GM23248 (cell line): ENCODE measurements at regions not wholly inside any gene's neighbourhood (a gene's known extent, or its start where the extent isn't known, plus 50 kb on each side); places are given as distances from the start of the nearest gene placed in this dataset.

Experiments
- EZH2 ChIP-seq: fragments of 200-600 bp; sonication (generic); IDR thresholded peaks from 2 replicates; pipeline ENCODE4 v1.6.1; 2018; ENCODE audit warnings: antibody characterized with exemption, mild to moderate bottlenecking; ENCODE audit not compliant: insufficient read depth, poor library complexity, severe bottlenecking
- EZH2phosphoT487 ChIP-seq: fragments of 200-600 bp; sonication (generic); IDR thresholded peaks from 2 replicates; pipeline ENCODE4 v1.6.1; 2018; ENCODE audit warnings: antibody characterized with exemption, moderate library complexity, mild to moderate bottlenecking, low read depth; ENCODE audit not compliant: insufficient read depth

DNA sequence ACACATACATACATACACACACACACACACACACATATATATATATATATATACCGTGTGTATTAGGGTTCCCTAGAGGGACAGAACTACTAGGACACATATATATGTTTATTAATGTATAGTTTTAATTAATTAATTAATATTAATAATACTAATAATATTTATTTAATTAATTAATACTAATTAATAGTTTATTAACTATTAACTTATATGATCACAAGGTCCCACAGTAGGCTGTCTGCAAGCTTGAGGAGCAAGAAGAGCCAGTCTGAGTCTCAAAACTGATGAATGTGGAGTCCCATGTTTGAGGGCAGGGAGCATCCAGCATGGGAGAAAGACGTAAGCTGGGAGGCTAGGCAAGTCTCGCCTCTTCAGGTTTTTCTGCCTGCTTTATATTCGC is 398.0 kb upstream of the KIF2A start:
- TF ChIP-seq EZH2phosphoT487 (no peak), EZH2 (no peak)
